ENCODE measurements at regions not wholly inside any gene's neighbourhood (a gene's known extent, or its start where the extent isn't known, plus 50 kb on each side); places are given as distances from the start of the nearest gene placed in this dataset.

- no peaks in the 10 kb centered on the region for H3K79me2 ChIP-seq (replicated peaks; ENCODE audit: insufficient read depth, low read length)
- H4K20me1 ChIP-seq (ENCODE audit: insufficient read depth): no peaks in the 10 kb centered on the region
- TF ChIP-seq CTCF (IDR thresholded peaks at IDR 0.05; ENCODE audit: poor library complexity, severe bottlenecking) (no peak), SMC3 (conservative IDR thresholded peaks at IDR 0.05; ENCODE audit: poor library complexity) (no peak), EZH2 (IDR thresholded peaks at IDR 0.05; ENCODE audit: borderline replicate concordance, insufficient read depth, low read length, poor library complexity, severe bottlenecking) (no peak), REST (IDR thresholded peaks at IDR 0.05; ENCODE audit: borderline replicate concordance) (no peak), RAD21 (conservative IDR thresholded peaks at IDR 0.05) (no peak), MXI1 (conservative IDR thresholded peaks at IDR 0.05; ENCODE audit: poor library complexity, severe bottlenecking) (no peak)
These were observed 73.0 kb upstream of the LRRC4C start for GRCh38 chr11:41532413-41532812.

GRCh38 chr11:41533761-41534160 lies 74.3 kb upstream of the LRRC4C start:
- H3K4me3 ChIP-seq (ENCODE audit: low read length): no peak overlapping the region
- H2AFZ ChIP-seq (ENCODE audit: low read depth, low read length): no peak overlapping the region
- no peaks in the 10 kb centered on the region for H3K36me3 ChIP-seq (ENCODE audit: insufficient read depth, low read length)
- no peak overlapping the region for H3K4me2 ChIP-seq (ENCODE audit: low read length)
- no peaks in the 10 kb centered on the region for H3K27me3 ChIP-seq (ENCODE audit: insufficient read depth, low read depth, low read length)
- H3K27ac ChIP-seq (ENCODE audit: low read length): no peak overlapping the region
- H3K9ac ChIP-seq (ENCODE audit: low read length): no peak overlapping the region
- no peaks in the 10 kb centered on the region for H3F3A ChIP-seq (ENCODE audit: insufficient read depth, low read length, poor library complexity, severe bottlenecking)
- no peaks in the 10 kb centered on the region for H3K9me2 ChIP-seq (ENCODE audit: insufficient read depth, low read length)
- no peaks in the 10 kb centered on the region for H4K20me1 ChIP-seq (ENCODE audit: insufficient read depth)
- H3K79me2 ChIP-seq (replicated peaks; ENCODE audit: insufficient read depth, low read length): no peaks in the 10 kb centered on the region
- no peak for TF ChIP-seq SMC3 (conservative IDR thresholded peaks at IDR 0.05; ENCODE audit: poor library complexity)
- no peak for TF ChIP-seq EP300 (conservative IDR thresholded peaks at IDR 0.05; ENCODE audit: poor library complexity, severe bottlenecking)
- no peak for TF ChIP-seq RAD21 (conservative IDR thresholded peaks at IDR 0.05)
- TF ChIP-seq CTCF (IDR thresholded peaks at IDR 0.05; ENCODE audit: poor library complexity, severe bottlenecking): no peak
- TF ChIP-seq POLR2AphosphoS5 (IDR thresholded peaks at IDR 0.05): no peak
- TF ChIP-seq TAF1 (IDR thresholded peaks at IDR 0.05; ENCODE audit: low read depth): no peak
- TF ChIP-seq EZH2 (IDR thresholded peaks at IDR 0.05; ENCODE audit: borderline replicate concordance, insufficient read depth, low read length, poor library complexity, severe bottlenecking): no peak
- no peak for TF ChIP-seq REST (IDR thresholded peaks at IDR 0.05; ENCODE audit: borderline replicate concordance)
- no peak for TF ChIP-seq MXI1 (conservative IDR thresholded peaks at IDR 0.05; ENCODE audit: poor library complexity, severe bottlenecking)
- no peaks in the 10 kb centered on the region for H3K9me3 ChIP-seq (ENCODE audit: low read length)

More at GRCh38 chr11:41532413-41532812, 73.0 kb upstream of the LRRC4C start:
- Histone ChIP-seq H3K9ac (ENCODE audit: low read length) (no peak overlapping the region), H3K36me3 (ENCODE audit: insufficient read depth, low read length) (no peaks in the 10 kb centered on the region), H3K9me2 (ENCODE audit: insufficient read depth, low read length) (no peaks in the 10 kb centered on the region), H3K27me3 (ENCODE audit: insufficient read depth, low read depth, low read length) (no peaks in the 10 kb centered on the region), H3K4me3 (ENCODE audit: low read length) (no peak overlapping the region), H2AFZ (ENCODE audit: low read depth, low read length) (no peak overlapping the region), H3F3A (ENCODE audit: insufficient read depth, low read length, poor library complexity, severe bottlenecking) (no peaks in the 10 kb centered on the region), H3K9me3 (ENCODE audit: low read length) (no peaks in the 10 kb centered on the region), H3K4me2 (ENCODE audit: low read length) (no peak overlapping the region), H3K27ac (ENCODE audit: low read length) (no peak overlapping the region)
